Stomach (tissue), 4 donors: ENCODE measurements at regions not wholly inside any gene's neighbourhood (a gene's known extent, or its start where the extent isn't known, plus 50 kb on each side); places are given as distances from the start of the nearest gene placed in this dataset.

Experiments
- CTCF ChIP-seq, 7 experiments: fragments of 450-650 bp in 4 of 7; fragments of 200-600 bp in 3 of 7; sonication (generic) in 3 of 7; IDR thresholded peaks; one replicate each; pipeline ENCODE4 v1.5.1; 2016 to 2019; ENCODE audit warnings: antibody characterized with exemption in 7 of 7, control low read depth in 2 of 7, mild to moderate bottlenecking in 1 of 7
- EP300 ChIP-seq: sonication (generic); formaldehyde crosslinking; IDR thresholded peaks from one replicate; pipeline ENCODE4 v1.6.1; 2017; ENCODE audit warnings: antibody characterized with exemption
- POLR2A ChIP-seq, 4 donors: fragments of 450-650 bp; IDR thresholded peaks; one replicate each; pipeline ENCODE4 v1.6.1; 2016; ENCODE audit warnings: antibody characterized with exemption in 4 of 4, control low read depth in 2 of 4, mild to moderate bottlenecking in 1 of 4, moderate library complexity in 1 of 4
- POLR2AphosphoS5 ChIP-seq, 3 donors: sonication (generic); formaldehyde crosslinking; IDR thresholded peaks; one replicate each; pipeline ENCODE4 v1.6.1; 2016; ENCODE audit warnings: antibody characterized with exemption in 3 of 3

GRCh38 chr12:46657453-46658411, 168.1 kb downstream of the SLC38A4 start:
- TF ChIP-seq CTCF (IDR thresholded peaks at IDR 0.05) (no peak), EP300 (no peak), POLR2AphosphoS5 (IDR thresholded peaks at IDR 0.05) (no peak), POLR2A (IDR thresholded peaks at IDR 0.05) (no peak)
